ENCODE measurements at regions not wholly inside any gene's neighbourhood (a gene's known extent, or its start where the extent isn't known, plus 50 kb on each side); places are given as distances from the start of the nearest gene placed in this dataset.

GRCh38 chr5:143533978-143534760 is 130.7 kb upstream of the NR3C1 start:
- TF ChIP-seq CTCF (IDR thresholded peaks at IDR 0.05; ENCODE audit: low read depth, low read length) (no peak), EZH2phosphoT487 (IDR thresholded peaks at IDR 0.05; ENCODE audit: low read depth) (no peak)
